ENCODE measurements at regions not wholly inside any gene's neighbourhood (a gene's known extent, or its start where the extent isn't known, plus 50 kb on each side); places are given as distances from the start of the nearest gene placed in this dataset.

- ChIA-PET CTCF (no interaction called here), POLR2A (ENCODE audit: unreplicated experiment) (no interaction called here)
- H3K4me3 ChIP-seq, result no peak overlapping the region
- peak in 1 of 2 experiments; percentile 46 for DNase-seq
- H3K4me1 ChIP-seq (replicated peaks; ENCODE audit: insufficient read depth), result no peaks in the 10 kb centered on the region
- no peaks in the 10 kb centered on the region for H3K79me2 ChIP-seq (ENCODE audit: low read depth)
- H3K4me2 ChIP-seq, result peak overlapping the region; percentile 15; the same call in 1 of the 2 replicates
- no peak overlapping the region for H3K27ac ChIP-seq
- H3K27me3 ChIP-seq (ENCODE audit: insufficient read depth, low read depth), result no peaks in the 10 kb centered on the region
- intact Hi-C loops (cut with micrococcal nuclease; ENCODE audit: unreplicated experiment), result no loop called here
- no peaks in the 10 kb centered on the region for H4K20me1 ChIP-seq (ENCODE audit: insufficient read depth)
- H3K36me3 ChIP-seq (ENCODE audit: low read depth), result no peaks in the 10 kb centered on the region
- BruUV-seq (replicated peaks), result no TSS peak
- H3K9me3 ChIP-seq (ENCODE audit: insufficient read depth, low read depth), result no peaks in the 10 kb centered on the region
- H3F3A ChIP-seq (ENCODE audit: insufficient read depth, low read depth), result no peaks in the 10 kb centered on the region
- TF ChIP-seq, protein P1, sequence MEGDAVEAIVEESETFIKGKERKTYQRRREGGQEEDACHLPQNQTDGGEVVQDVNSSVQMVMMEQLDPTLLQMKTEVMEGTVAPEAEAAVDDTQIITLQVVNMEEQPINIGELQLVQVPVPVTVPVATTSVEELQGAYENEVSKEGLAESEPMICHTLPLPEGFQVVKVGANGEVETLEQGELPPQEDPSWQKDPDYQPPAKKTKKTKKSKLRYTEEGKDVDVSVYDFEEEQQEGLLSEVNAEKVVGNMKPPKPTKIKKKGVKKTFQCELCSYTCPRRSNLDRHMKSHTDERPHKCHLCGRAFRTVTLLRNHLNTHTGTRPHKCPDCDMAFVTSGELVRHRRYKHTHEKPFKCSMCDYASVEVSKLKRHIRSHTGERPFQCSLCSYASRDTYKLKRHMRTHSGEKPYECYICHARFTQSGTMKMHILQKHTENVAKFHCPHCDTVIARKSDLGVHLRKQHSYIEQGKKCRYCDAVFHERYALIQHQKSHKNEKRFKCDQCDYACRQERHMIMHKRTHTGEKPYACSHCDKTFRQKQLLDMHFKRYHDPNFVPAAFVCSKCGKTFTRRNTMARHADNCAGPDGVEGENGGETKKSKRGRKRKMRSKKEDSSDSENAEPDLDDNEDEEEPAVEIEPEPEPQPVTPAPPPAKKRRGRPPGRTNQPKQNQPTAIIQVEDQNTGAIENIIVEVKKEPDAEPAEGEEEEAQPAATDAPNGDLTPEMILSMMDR (conservative IDR thresholded peaks at IDR 0.05), result no peak
- TF ChIP-seq EZH2 (IDR thresholded peaks at IDR 0.05; ENCODE audit: low read depth), result no peak
- H3K9me2 ChIP-seq (ENCODE audit: insufficient read depth), result no peaks in the 10 kb centered on the region
- H2AFZ ChIP-seq, result no peak overlapping the region
These were observed 360.7 kb upstream of the ZFP64 start for GRCh38 chr20:52552181-52552872.

DNA sequence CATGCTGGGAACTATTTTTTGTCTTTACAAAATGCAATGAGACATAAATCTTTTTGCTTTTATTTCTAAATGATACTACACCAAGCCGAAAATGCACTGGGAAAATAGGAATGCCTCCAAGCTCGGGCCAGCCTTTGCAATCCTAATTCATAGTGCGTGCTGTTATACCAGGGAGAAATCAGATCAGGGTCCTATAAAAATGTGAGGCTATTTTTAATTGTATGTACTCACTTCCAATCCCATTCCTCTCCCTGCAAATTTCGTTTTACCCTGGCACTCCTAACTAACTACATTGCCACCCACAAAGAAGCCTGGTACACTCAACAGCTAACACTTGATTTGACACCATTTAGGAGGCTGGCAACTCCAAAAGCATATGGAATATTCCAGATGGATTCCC is 350.6 kb upstream of the ZFP64 start:
- Histone ChIP-seq H3K4me1 (replicated peaks; ENCODE audit: insufficient read depth) (no peaks in the 10 kb centered on the region), H3K9me2 (ENCODE audit: insufficient read depth) (no peaks in the 10 kb centered on the region), H3K4me2 (no peak overlapping the region), H2AFZ (no peak overlapping the region), H3K36me3 (ENCODE audit: low read depth) (no peaks in the 10 kb centered on the region), H3K27ac (no peak overlapping the region), H3K27me3 (ENCODE audit: insufficient read depth, low read depth) (no peaks in the 10 kb centered on the region), H4K20me1 (ENCODE audit: insufficient read depth) (no peaks in the 10 kb centered on the region), H3K79me2 (ENCODE audit: low read depth) (no peaks in the 10 kb centered on the region), H3K4me3 (no peak overlapping the region), H3F3A (ENCODE audit: insufficient read depth, low read depth) (no peaks in the 10 kb centered on the region), H3K9me3 (ENCODE audit: insufficient read depth, low read depth) (no peaks in the 10 kb centered on the region)
- DNase-seq, result no peak
- ChIA-PET POLR2A (ENCODE audit: unreplicated experiment) (no interaction called here), CTCF (no interaction called here)
- no peak for TF ChIP-seq EZH2 (IDR thresholded peaks at IDR 0.05; ENCODE audit: low read depth)
- TF ChIP-seq, protein P1 (conservative IDR thresholded peaks at IDR 0.05), result no peak
- intact Hi-C loops (cut with micrococcal nuclease; ENCODE audit: unreplicated experiment), result no loop called here
- BruUV-seq (replicated peaks), result no TSS peak

- no peaks in the 10 kb centered on the region for H3F3A ChIP-seq (ENCODE audit: insufficient read depth, low read depth)
- H3K9me3 ChIP-seq (ENCODE audit: insufficient read depth, low read depth), result no peaks in the 10 kb centered on the region
- no peaks in the 10 kb centered on the region for H3K4me1 ChIP-seq (replicated peaks; ENCODE audit: insufficient read depth)
- no peaks in the 10 kb centered on the region for H3K9me2 ChIP-seq (ENCODE audit: insufficient read depth)
- TF ChIP-seq, protein P1 (conservative IDR thresholded peaks at IDR 0.05), result no peak
- TF ChIP-seq EZH2 (IDR thresholded peaks at IDR 0.05; ENCODE audit: low read depth), result no peak
- POLR2A ChIA-PET (ENCODE audit: unreplicated experiment), result no interaction called here
- no peak overlapping the region for H2AFZ ChIP-seq
- H3K27ac ChIP-seq, result no peak overlapping the region
- intact Hi-C loops (cut with micrococcal nuclease; ENCODE audit: unreplicated experiment), result no loop called here
- H3K4me3 ChIP-seq, result no peak overlapping the region
- no peaks in the 10 kb centered on the region for H4K20me1 ChIP-seq (ENCODE audit: insufficient read depth)
- H3K4me2 ChIP-seq, result no peak overlapping the region
- no peak for DNase-seq
- CTCF ChIA-PET, result no interaction called here
- H3K79me2 ChIP-seq (ENCODE audit: low read depth), result no peaks in the 10 kb centered on the region
- BruUV-seq (replicated peaks), result no TSS peak
- H3K36me3 ChIP-seq (ENCODE audit: low read depth), result no peaks in the 10 kb centered on the region
- H3K27me3 ChIP-seq (ENCODE audit: insufficient read depth, low read depth), result no peaks in the 10 kb centered on the region
These were observed 348.9 kb upstream of the ZFP64 start for GRCh38 chr20:52540509-52540908.

Measured in PC-9 (cell line).